ENCODE measurements at regions not wholly inside any gene's neighbourhood (a gene's known extent, or its start where the extent isn't known, plus 50 kb on each side); places are given as distances from the start of the nearest gene placed in this dataset.

DNA sequence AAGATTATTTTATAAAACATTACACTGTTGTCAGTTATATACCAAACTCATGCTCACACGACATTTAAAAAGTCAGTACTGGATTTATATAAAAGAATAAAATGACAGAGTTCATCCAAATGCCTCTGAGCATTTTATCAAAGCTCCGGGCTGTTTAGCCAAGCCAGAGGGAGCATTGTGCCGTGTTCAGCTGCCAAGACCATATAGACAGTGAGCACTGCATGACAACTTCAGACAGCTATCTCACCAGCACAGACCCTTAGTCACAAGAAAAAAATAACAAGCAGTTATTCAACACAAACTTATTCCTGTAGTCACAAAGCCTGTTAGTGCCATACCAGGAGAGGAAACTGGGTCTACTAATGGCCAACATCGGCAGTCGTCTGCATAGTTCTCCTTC, 88.0 kb upstream of the PBX1 start:
- WGBS (ENCODE audit: insufficient coverage, low lambda C conversion rate): no CpG with 5 or more reads among the region's 5 CpGs
- Histone ChIP-seq H3K36me3 (ENCODE audit: control insufficient read depth, insufficient read depth, low read length) (no peaks in the 10 kb centered on the region), H3K9me3 (ENCODE audit: control insufficient read depth, low read depth, low read length) (no peaks in the 10 kb centered on the region), H3K27ac (ENCODE audit: low read length) (no peak overlapping the region), H3K27me3 (ENCODE audit: control insufficient read depth, insufficient read depth, low read length) (no peaks in the 10 kb centered on the region), H3K4me1 (ENCODE audit: control insufficient read depth, insufficient read depth, low read length) (no peaks in the 10 kb centered on the region), H3K4me3 (ENCODE audit: low read length) (no peak overlapping the region)
- DNase-seq: no peak

DNA sequence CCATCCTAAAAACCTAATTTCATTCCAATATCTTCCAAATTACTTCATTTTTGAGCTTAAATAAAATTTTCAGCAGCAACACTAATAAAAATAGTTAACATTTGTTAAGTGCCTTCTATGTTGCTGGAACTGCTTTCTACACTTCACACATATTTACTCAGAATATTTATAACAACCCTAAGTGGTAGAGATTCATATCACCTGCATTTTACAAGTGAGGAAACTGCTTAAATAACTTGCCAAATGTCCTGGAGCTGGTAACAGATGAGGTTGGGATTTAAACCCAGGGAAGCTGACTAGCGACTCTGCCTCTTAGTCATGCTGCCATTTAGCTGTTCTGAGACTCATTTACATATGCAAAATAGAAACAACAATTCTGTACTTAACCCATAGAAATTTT, 86.1 kb upstream of the PBX1 start:
- Histone ChIP-seq H3K4me3 (ENCODE audit: low read length) (no peak overlapping the region), H3K4me1 (ENCODE audit: control insufficient read depth, insufficient read depth, low read length) (no peaks in the 10 kb centered on the region), H3K36me3 (ENCODE audit: control insufficient read depth, insufficient read depth, low read length) (no peaks in the 10 kb centered on the region), H3K27me3 (ENCODE audit: control insufficient read depth, insufficient read depth, low read length) (no peaks in the 10 kb centered on the region), H3K27ac (ENCODE audit: low read length) (no peak overlapping the region), H3K9me3 (ENCODE audit: control insufficient read depth, low read depth, low read length) (no peaks in the 10 kb centered on the region)
- DNase-seq: no peak
- no CpG with 5 or more reads among the region's 1 CpG for WGBS (ENCODE audit: insufficient coverage, low lambda C conversion rate)

DNA sequence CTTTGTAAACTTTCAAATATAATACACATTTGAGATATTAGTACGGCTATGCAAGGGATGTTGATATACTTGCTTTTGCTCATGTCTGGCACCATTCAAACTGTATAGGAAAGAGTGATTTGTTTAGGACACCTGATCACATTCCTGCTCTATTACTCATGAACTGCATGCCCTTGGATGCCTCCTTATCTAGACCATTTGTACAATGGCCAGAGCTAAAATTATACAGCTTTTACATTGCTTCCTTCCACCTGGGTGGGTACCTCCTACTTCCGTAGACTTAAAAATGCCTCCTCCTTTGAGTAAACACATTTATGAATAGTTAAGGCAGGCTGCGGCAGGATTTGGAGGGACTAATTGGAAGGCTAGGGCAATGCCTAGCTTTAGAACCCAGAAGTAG, 85.4 kb upstream of the PBX1 start:
- DNase-seq: peak in 1 of 2 donors; percentile 15
- H3K27ac ChIP-seq (ENCODE audit: low read length): no peak overlapping the region
- WGBS (ENCODE audit: insufficient coverage, low lambda C conversion rate): 67% methylated on average over 1 of the region's 3 CpGs
- no peak overlapping the region for H3K4me3 ChIP-seq (ENCODE audit: low read length)
- no peaks in the 10 kb centered on the region for H3K36me3 ChIP-seq (ENCODE audit: control insufficient read depth, insufficient read depth, low read length)
- H3K9me3 ChIP-seq (ENCODE audit: control insufficient read depth, low read depth, low read length): no peaks in the 10 kb centered on the region
- H3K27me3 ChIP-seq (ENCODE audit: control insufficient read depth, insufficient read depth, low read length): no peaks in the 10 kb centered on the region
- no peaks in the 10 kb centered on the region for H3K4me1 ChIP-seq (ENCODE audit: control insufficient read depth, insufficient read depth, low read length)

DNA sequence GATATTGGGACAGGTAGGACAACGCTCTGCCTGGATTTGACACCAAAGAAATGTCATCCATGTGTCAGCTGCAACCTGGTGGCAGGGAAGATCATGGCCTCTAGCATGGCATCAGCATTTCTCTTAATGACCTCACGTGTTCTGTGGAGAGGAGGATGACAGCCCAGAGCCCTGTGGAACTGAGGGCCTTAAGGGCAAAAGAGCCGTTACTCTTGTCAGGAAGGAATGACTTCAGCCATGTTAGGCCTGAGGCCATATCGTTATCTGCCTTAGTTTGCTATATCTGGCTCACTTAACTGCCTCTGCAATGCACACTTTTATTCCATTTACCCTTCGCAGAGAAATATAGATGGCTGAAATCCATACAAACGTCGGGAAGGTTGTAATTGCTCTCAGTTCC, 83.2 kb upstream of the PBX1 start:
- Histone ChIP-seq H3K36me3 (ENCODE audit: control insufficient read depth, insufficient read depth, low read length) (no peaks in the 10 kb centered on the region), H3K4me1 (ENCODE audit: control insufficient read depth, insufficient read depth, low read length) (no peaks in the 10 kb centered on the region), H3K27ac (ENCODE audit: low read length) (no peak overlapping the region), H3K9me3 (ENCODE audit: control insufficient read depth, low read depth, low read length) (no peaks in the 10 kb centered on the region), H3K4me3 (ENCODE audit: low read length) (no peak overlapping the region), H3K27me3 (ENCODE audit: control insufficient read depth, insufficient read depth, low read length) (no peaks in the 10 kb centered on the region)
- 94% methylated on average over 3 of the region's 7 CpGs for WGBS (ENCODE audit: insufficient coverage, low lambda C conversion rate)
- no peak for DNase-seq

DNA sequence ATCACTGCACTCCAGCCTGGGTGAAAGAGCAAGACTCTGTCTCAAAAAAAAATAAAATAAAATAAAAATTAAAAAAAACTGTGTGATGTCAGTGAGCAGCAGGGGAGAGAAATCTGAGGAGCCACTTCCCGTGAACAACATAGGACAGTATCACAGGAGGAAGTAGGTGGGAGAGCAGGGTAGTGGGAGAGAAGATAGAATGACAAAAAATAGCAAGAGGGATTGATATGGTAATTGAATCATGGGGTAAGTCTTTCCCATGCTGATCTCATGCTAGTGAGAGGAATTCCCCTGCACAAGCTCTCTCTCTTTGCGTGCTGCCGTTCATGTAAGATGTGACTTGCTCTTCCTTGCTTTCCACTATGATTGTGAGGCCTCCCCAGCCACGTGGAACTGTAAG, 81.6 kb upstream of the PBX1 start:
- Histone ChIP-seq H3K27me3 (ENCODE audit: control insufficient read depth, insufficient read depth, low read length) (no peaks in the 10 kb centered on the region), H3K4me3 (ENCODE audit: low read length) (no peak overlapping the region), H3K9me3 (ENCODE audit: control insufficient read depth, low read depth, low read length) (no peaks in the 10 kb centered on the region), H3K4me1 (ENCODE audit: control insufficient read depth, insufficient read depth, low read length) (no peaks in the 10 kb centered on the region), H3K27ac (ENCODE audit: low read length) (no peak overlapping the region), H3K36me3 (ENCODE audit: control insufficient read depth, insufficient read depth, low read length) (no peaks in the 10 kb centered on the region)
- no CpG with 5 or more reads among the region's 4 CpGs for WGBS (ENCODE audit: insufficient coverage, low lambda C conversion rate)
- no peak for DNase-seq

DNA sequence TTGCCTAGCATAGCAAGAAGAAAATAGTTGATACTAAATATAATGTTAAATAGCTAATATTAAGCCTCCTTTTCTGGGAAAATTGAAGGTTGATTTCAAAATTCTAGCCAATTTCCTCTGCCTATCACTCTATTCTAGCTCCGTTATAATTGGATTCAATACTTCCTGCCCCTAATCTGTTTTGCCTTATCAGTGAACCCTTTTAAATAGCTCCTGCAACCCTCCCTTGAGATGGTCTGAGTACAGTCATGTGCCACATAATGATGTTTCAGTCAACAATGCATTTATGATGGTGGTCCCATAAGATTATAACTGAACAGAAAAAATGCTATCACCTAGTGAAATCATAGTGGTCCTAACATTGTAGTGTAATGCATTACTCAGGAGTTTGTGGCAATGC, 79.7 kb upstream of the PBX1 start:
- no peaks in the 10 kb centered on the region for H3K36me3 ChIP-seq (ENCODE audit: control insufficient read depth, insufficient read depth, low read length)
- WGBS (ENCODE audit: insufficient coverage, low lambda C conversion rate): 67% methylated on average over 1 of the region's 1 CpG
- H3K27me3 ChIP-seq (ENCODE audit: control insufficient read depth, insufficient read depth, low read length): no peaks in the 10 kb centered on the region
- DNase-seq: no peak
- no peaks in the 10 kb centered on the region for H3K9me3 ChIP-seq (ENCODE audit: control insufficient read depth, low read depth, low read length)
- H3K27ac ChIP-seq (ENCODE audit: low read length): no peak overlapping the region
- no peaks in the 10 kb centered on the region for H3K4me1 ChIP-seq (ENCODE audit: control insufficient read depth, insufficient read depth, low read length)
- no peak overlapping the region for H3K4me3 ChIP-seq (ENCODE audit: low read length)

DNA sequence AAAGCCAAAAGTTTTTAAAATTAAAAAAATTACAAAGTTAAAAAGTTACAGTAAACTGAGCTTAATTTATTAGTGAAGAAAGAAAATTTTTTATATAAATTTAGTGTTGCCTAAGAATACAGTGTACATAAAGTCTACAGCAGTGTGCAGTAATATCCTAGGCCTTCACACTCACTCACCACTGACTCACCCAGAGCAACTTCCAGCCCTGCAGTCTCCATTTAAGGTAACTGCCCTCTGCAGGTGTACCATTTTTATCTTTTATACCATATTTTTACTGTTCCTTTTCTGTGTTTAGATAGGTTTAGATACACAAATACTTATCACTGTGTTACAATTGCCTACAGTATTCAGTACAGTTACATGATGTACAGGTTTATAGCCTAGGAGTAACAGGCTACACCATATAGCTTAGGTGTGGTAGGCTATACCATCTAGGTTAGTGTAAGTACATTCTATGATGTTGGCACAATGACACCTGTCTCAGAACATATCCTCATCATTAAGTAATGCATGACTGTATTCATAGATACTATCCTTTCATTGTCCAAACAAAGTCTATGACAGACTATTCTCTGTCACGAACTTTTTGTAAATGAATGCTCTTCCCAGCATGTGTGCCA, 78.6 kb upstream of the PBX1 start:
- H3K4me1 ChIP-seq (ENCODE audit: control insufficient read depth, insufficient read depth, low read length): no peaks in the 10 kb centered on the region
- no peak overlapping the region for H3K27ac ChIP-seq (ENCODE audit: low read length)
- DNase-seq: no peak
- no CpG with 5 or more reads among the region's 1 CpG for WGBS (ENCODE audit: insufficient coverage, low lambda C conversion rate)
- H3K36me3 ChIP-seq (ENCODE audit: control insufficient read depth, insufficient read depth, low read length): no peaks in the 10 kb centered on the region
- H3K27me3 ChIP-seq (ENCODE audit: control insufficient read depth, insufficient read depth, low read length): no peaks in the 10 kb centered on the region
- H3K4me3 ChIP-seq (ENCODE audit: low read length): no peak overlapping the region
- H3K9me3 ChIP-seq (ENCODE audit: control insufficient read depth, low read depth, low read length): no peaks in the 10 kb centered on the region

DNA sequence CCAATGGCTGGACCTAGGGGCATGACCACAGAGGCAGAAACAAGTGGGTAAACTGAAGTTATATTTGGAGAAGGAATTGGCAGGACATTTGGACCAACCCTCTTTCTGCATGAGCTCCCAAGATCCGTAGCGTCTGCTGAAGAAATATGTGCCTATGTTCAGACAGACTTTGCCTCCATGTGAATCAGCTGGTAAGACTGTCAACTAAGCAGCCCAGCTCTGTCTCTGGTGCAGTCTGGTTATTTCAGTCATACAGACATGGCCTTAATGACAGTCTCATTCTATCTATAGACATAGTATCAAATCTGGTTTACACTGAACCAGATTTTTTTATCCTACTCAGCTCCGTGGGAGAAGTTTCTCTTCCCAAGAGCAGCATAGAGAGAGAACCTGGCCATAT, 63.1 kb upstream of the PBX1 start:
- Histone ChIP-seq H3K27ac (ENCODE audit: low read length) (no peak overlapping the region), H3K4me1 (ENCODE audit: control insufficient read depth, insufficient read depth, low read length) (no peaks in the 10 kb centered on the region), H3K27me3 (ENCODE audit: control insufficient read depth, insufficient read depth, low read length) (no peaks in the 10 kb centered on the region), H3K36me3 (ENCODE audit: control insufficient read depth, insufficient read depth, low read length) (no peaks in the 10 kb centered on the region), H3K4me3 (ENCODE audit: low read length) (no peak overlapping the region), H3K9me3 (ENCODE audit: control insufficient read depth, low read depth, low read length) (no peaks in the 10 kb centered on the region)
- WGBS (ENCODE audit: insufficient coverage, low lambda C conversion rate): no CpG with 5 or more reads among the region's 3 CpGs
- no peak for DNase-seq

DNA sequence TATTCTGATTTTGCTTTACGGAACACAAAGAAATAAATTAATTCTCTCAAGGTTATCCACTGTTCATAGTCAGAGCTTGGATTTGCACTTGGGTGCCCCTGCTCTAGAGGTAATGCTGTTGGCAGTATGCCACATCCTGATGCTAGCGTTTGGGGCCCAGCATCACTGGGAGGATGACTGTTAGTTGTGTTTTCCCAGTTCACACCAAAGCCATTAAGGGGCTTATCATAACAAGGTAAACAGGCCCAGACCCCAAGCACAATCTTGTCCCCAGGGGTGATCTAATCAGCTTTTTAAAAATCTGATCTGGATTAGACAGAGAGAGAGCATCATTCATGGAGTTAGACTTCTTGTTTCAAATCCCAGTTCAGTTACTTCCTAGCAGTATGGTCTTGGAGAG, 60.2 kb upstream of the PBX1 start:
- no peaks in the 10 kb centered on the region for H3K36me3 ChIP-seq (ENCODE audit: control insufficient read depth, insufficient read depth, low read length)
- no peaks in the 10 kb centered on the region for H3K9me3 ChIP-seq (ENCODE audit: control insufficient read depth, low read depth, low read length)
- no peak for DNase-seq
- no peak overlapping the region for H3K27ac ChIP-seq (ENCODE audit: low read length)
- H3K27me3 ChIP-seq (ENCODE audit: control insufficient read depth, insufficient read depth, low read length): no peaks in the 10 kb centered on the region
- WGBS (ENCODE audit: insufficient coverage, low lambda C conversion rate): no CpG with 5 or more reads among the region's 2 CpGs
- no peaks in the 10 kb centered on the region for H3K4me1 ChIP-seq (ENCODE audit: control insufficient read depth, insufficient read depth, low read length)
- no peak overlapping the region for H3K4me3 ChIP-seq (ENCODE audit: low read length)

DNA sequence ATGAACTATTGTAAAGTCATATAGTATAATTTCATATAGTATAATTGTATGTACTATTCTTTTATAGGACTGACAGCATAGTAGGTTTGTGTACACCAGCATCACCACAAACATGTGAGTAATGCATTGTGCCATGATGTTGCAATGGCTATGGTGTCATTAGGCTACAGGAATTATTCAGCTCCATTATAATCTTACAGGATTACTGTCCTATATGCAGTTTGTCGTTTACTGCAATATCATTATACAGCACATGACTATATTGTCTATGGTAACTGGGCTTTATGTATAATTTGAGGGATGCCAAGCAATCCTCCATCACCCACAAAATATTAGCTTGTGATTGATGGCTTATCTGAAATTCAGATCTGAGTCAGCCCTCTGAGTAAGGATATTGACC, 54.2 kb upstream of the PBX1 start:
- Histone ChIP-seq H3K4me3 (ENCODE audit: low read length) (no peak overlapping the region), H3K9me3 (ENCODE audit: control insufficient read depth, low read depth, low read length) (no peaks in the 10 kb centered on the region), H3K4me1 (ENCODE audit: control insufficient read depth, insufficient read depth, low read length) (no peaks in the 10 kb centered on the region), H3K27me3 (ENCODE audit: control insufficient read depth, insufficient read depth, low read length) (no peaks in the 10 kb centered on the region), H3K36me3 (ENCODE audit: control insufficient read depth, insufficient read depth, low read length) (no peaks in the 10 kb centered on the region), H3K27ac (ENCODE audit: low read length) (no peak overlapping the region)
- no peak for DNase-seq
- no CpG with 5 or more reads among the region's 1 CpG for WGBS (ENCODE audit: insufficient coverage, low lambda C conversion rate)

All from large intestine (tissue), 3 donors.